ENCODE measurements at regions not wholly inside any gene's neighbourhood (a gene's known extent, or its start where the extent isn't known, plus 50 kb on each side); places are given as distances from the start of the nearest gene placed in this dataset.

GRCh38 chr18:21177822-21178221 is 64.2 kb upstream of the GREB1L start:
- Histone ChIP-seq H3K36me3 (no peaks in the 10 kb centered on the region), H3K27me3 (ENCODE audit: low read depth) (peaks cover 3% of the 10 kb centered on the region), H3K27ac (replicated peaks) (no peak overlapping the region), H3K4me1 (no peaks in the 10 kb centered on the region), H3K4me3 (no peak overlapping the region), H3K9me3 (replicated peaks) (no peaks in the 10 kb centered on the region)
- no peak for DNase-seq
- intact Hi-C loops (cut with micrococcal nuclease), result no loop called here
- TF ChIP-seq CTCF (IDR thresholded peaks at IDR 0.05; ENCODE audit: borderline replicate concordance), result no peak

DNA sequence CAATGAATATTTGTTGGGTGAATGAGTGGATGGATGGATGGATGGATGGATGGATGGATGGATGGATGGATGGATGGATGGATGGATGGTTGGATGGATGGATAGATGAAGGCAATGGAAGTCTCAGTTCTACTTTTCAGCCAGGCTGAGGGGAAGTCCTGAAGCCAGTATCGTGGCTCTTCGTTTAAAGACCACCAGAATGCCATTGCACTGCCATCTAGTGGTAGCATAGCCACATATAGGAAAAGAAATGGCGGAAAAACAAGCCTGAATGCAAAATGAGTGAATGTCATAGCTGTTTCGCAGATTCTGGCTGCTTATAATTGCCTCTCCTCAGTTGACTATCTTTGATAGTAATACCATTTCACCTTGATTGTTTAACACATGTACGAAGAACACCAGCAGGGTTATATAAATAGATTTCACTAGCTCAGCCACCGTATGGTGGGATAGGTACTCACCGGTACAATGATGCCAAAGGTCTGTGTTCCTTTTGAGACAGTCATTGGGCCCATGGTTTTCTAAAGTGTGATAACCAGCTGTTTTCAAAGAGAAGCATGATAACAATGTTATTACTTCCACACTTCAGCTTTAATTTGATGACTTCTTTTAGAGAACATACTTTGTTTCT is 62.3 kb upstream of the GREB1L start:
- no peaks in the 10 kb centered on the region for H3K9me3 ChIP-seq (replicated peaks)
- no peaks in the 10 kb centered on the region for H3K36me3 ChIP-seq
- no peak overlapping the region for H3K27ac ChIP-seq (replicated peaks)
- no peaks in the 10 kb centered on the region for H3K4me1 ChIP-seq
- no peak for DNase-seq
- H3K27me3 ChIP-seq (ENCODE audit: low read depth), result no peaks in the 10 kb centered on the region
- peak; percentile 78 for TF ChIP-seq CTCF (IDR thresholded peaks at IDR 0.05; ENCODE audit: borderline replicate concordance)
- no peak overlapping the region for H3K4me3 ChIP-seq
- intact Hi-C loops (cut with micrococcal nuclease), result no loop called here

- H3K27ac ChIP-seq (replicated peaks), result no peak overlapping the region
- no peak for DNase-seq
- intact Hi-C loops (cut with micrococcal nuclease), result no loop called here
- TF ChIP-seq CTCF (IDR thresholded peaks at IDR 0.05; ENCODE audit: borderline replicate concordance), result no peak
- H3K4me1 ChIP-seq, result no peaks in the 10 kb centered on the region
- no peaks in the 10 kb centered on the region for H3K36me3 ChIP-seq
- H3K4me3 ChIP-seq, result no peak overlapping the region
- no peaks in the 10 kb centered on the region for H3K27me3 ChIP-seq (ENCODE audit: low read depth)
- H3K9me3 ChIP-seq (replicated peaks), result no peaks in the 10 kb centered on the region
These were observed 61.4 kb upstream of the GREB1L start for GRCh38 chr18:21180588-21180987.

DNA sequence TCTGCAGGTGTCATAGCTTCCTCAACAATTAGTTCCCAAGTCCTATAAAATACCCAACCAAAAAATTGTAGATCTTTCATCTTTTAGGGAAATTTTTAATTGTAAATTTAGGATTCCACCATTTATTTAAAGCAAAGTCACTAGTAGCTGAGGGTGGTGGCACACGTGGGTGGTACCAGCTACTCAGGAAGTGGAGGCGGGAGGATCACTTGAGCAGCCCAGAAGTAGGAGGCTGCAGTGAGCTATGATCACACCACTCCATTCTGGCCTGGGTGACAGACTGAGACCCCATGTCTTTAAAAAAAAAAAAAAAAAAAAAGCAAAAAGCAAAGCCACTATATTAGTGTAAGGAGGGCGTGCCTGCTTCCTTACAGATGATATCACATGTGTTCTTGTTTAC is 60.3 kb upstream of the GREB1L start:
- H3K27ac ChIP-seq (replicated peaks), result no peak overlapping the region
- no peaks in the 10 kb centered on the region for H3K36me3 ChIP-seq
- DNase-seq, result no peak
- H3K9me3 ChIP-seq (replicated peaks), result no peaks in the 10 kb centered on the region
- H3K27me3 ChIP-seq (ENCODE audit: low read depth), result no peaks in the 10 kb centered on the region
- no peaks in the 10 kb centered on the region for H3K4me1 ChIP-seq
- no peak for TF ChIP-seq CTCF (IDR thresholded peaks at IDR 0.05; ENCODE audit: borderline replicate concordance)
- intact Hi-C loops (cut with micrococcal nuclease), result no loop called here
- no peak overlapping the region for H3K4me3 ChIP-seq

- Histone ChIP-seq H3K9me3 (replicated peaks) (no peaks in the 10 kb centered on the region), H3K27ac (replicated peaks) (no peak overlapping the region), H3K36me3 (no peaks in the 10 kb centered on the region), H3K4me3 (no peak overlapping the region), H3K27me3 (ENCODE audit: low read depth) (no peaks in the 10 kb centered on the region), H3K4me1 (no peaks in the 10 kb centered on the region)
- no peak for TF ChIP-seq CTCF (IDR thresholded peaks at IDR 0.05; ENCODE audit: borderline replicate concordance)
- no peak for DNase-seq
- intact Hi-C loops (cut with micrococcal nuclease), result no loop called here
These were observed 58.4 kb upstream of the GREB1L start for GRCh38 chr18:21183670-21184069.
